GM21529 (cell line): ENCODE measurements at regions not wholly inside any gene's neighbourhood (a gene's known extent, or its start where the extent isn't known, plus 50 kb on each side); places are given as distances from the start of the nearest gene placed in this dataset.
"Not testable (repeated sequence)": the region's sequence is repeated elsewhere in the genome, so short reads cannot be mapped to it uniquely, and the experiment has no call there.

Source experiments
- ATAC-seq: cut with Tn5 transposase; IDR thresholded peaks from one replicate; pipeline ENCODE4 v1.9.1; 2021; ENCODE audit not compliant: unreplicated experiment

DNA sequence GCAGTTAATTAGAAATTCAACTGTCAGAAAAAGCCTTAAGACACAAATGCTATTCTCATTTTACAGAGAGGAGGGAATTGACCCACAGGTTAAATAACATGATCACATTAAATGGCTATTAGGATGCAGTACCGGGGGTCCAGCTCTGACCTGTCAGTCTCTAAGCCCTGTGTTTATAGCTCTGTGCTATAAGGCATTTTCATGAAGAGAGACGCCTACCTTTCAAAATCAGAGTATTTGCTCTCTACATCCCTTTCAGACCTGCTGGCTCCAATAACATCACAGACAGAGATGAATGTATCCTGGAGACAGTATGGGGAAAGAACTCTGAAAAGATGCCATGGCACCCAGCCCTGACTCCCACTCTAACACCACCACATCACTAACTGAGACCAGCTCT lies 189.9 kb upstream of the PRSS58 start:
- ATAC-seq, result no peak

DNA sequence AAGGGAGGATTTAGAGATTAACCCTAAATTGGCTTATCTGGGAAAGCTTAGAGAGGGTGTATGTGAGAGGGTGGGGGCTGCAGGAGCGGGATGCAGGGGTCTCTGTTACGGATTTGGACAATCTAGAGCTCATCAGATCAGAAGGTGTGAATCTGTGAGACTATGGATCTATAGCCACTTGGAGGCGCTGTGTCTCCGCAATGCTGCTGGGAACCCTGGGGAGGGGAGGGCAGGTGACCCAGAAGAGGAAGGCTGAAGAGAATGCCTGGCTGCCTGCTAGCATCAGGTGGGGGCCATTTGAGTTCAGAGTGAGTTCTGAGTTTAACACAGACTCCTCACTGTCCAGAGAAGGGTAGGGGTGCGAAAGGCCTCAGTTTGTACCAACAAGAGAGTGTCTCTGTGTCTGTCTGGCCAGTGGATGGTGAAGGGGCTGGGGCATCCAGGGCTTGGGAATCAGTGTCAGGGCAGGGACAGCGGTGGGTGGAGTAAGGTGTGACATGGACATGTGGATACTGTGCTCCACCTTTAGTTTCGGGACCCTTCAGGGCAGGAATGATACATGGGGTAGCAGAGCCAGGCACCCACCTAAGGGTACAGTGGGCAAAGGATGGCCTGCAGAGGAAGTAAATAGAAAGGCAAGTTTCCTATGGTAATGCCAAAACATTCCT lies 187.3 kb upstream of the PRSS58 start:
- no peak for ATAC-seq

DNA sequence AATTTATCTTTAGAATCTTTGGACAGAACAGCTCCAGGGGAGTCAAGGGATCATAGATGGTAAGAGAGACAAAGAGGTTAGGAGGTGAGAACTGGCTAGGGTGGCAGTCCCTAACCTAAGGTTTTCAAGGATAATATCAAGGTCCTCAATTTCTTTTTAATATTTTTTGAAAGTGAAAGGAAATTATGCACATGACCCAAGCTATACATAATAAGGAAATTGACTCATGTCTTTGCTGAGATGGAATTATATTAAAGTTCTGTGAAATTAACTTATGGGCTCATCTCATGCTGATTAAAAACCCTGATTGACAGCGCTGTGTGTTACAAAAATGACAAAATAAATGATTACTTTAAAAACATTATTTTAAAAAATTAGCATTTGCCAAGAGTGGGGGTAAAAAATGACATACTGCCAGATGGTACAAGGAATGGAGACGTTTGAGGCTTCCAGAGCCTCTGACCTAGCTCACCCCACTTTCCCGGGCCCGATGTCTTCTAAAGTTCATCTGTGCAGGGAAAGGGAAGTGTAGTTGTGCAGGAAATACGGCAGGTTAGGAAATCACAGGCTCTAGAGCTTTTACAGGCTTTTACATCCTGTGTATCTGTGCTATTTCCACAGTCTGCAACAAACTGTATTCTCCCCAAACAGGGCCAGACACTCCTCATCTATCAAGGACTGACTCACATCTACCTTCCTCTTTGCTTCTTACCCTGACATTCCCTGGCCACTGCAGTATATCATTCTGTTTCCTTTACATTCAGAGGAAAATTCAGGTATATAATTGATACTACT lies 185.6 kb upstream of the PRSS58 start:
- no peak for ATAC-seq

DNA sequence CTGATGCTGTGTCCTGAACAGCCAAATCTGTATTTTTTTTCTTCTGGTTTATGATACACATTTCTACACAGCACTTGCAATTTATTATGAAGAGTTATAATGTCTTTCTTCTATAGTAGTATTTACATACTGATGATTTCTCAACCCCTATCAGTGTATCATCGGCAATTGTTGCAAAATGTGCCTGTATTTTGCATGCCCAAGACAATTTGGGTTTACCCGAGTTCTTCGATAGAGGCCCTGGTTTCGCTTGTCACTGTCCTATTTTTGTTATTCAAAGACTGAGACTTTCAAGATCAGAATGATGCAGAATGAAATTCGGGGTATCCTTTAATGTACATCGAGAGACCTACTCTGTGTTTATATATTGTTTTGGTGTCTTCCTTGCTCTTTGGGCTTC lies 184.5 kb upstream of the PRSS58 start:
- ATAC-seq, result no peak

DNA sequence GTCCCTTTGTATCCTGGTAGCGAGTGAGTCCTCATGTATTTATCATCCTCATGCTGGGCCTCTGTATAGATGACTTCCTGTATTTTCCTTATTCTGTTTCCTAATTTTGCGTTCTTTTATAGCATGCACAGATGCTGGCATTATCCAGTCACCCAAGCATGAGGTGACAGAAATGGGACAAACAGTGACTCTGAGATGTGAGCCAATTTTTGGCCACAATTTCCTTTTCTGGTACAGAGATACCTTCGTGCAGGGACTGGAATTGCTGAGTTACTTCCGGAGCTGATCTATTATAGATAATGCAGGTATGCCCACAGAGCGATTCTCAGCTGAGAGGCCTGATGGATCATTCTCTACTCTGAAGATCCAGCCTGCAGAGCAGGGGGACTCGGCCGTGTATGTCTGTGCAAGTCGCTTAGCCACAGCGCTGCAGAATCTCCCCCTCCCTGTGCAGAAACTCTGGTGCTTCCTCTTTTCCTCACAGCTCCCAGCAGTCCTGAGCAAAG lies 183.1 kb upstream of the PRSS58 start:
- no peak for ATAC-seq

DNA sequence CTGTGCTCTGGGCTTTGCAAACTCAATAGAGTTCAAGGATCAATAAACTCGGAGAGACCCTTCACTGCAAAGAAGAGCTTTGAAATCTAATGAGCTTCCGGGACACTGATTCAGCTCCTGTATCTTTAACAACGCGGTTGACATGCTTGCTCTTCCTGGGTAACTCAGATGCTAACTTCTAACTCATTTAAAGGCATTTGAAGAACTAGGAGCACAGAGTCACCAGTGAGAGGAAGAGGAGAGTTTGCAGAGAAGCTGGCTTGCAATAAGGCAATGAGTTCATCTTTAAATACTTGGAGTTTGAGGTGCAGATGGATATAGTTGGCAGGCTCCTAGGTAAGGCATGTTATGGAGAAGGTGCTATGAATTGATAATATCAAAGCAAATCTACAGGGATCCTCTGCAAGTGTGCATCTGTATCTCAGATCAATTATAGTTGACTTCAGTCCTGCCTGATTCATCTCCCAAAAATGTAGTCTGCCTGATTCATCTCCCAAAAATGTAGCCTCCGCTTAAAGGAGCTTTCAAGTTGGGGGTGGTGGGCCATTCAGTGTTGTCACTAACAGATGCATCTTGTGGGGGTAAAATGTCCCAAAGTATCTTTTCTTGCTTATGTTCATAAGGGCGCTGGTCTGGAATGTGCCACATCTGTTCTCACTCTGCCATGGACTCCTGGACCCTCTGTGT lies 182.5 kb upstream of the PRSS58 start:
- no peak for ATAC-seq

DNA sequence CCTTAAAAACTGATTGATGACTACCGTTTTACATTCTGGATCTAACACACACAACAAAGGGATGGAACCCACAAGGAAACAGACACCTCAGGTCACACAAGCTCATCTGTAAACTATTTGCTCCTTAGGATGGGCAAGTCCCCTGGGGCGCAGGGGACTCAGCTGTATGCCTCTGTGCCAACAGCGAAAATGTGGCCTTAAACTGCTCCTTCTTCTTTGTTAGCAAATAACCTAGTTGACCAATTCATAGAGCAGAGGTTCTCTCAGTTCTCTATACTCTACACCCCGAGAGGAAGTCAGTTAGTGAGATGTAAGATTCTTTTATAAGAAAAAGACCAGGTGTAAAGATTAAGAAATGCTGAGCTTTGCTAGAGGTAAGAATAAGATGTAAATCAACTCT lies 181.9 kb upstream of the PRSS58 start:
- ATAC-seq, result peak; percentile 72

DNA sequence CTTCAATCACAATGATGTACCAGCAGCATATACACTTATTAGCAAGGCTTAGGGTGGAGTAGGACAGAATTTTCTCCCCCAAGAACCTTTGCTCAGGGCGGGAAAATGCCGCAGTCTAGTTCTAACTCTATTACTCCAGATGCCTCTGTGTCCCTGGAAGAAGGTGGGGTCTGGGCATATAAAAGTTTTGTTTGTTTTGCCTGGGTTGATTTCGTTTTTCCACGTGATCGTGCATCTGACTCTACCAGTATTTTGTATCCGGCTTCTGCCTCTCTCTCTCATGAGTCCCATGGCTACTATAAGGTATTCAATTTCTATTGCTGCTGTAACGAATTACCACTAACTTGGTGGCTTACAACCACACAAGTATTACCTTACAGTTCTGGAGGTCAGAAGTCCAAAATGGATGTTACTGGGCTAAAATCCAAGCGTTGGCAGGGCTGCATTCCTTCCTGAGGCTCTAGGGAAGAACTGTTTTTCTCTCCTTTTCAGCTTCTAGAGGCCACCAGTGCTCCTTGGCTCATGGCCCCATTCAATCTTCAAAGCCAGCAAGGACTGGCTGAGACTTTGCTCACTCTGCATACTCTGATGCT lies 181.2 kb upstream of the PRSS58 start:
- no peak for ATAC-seq

DNA sequence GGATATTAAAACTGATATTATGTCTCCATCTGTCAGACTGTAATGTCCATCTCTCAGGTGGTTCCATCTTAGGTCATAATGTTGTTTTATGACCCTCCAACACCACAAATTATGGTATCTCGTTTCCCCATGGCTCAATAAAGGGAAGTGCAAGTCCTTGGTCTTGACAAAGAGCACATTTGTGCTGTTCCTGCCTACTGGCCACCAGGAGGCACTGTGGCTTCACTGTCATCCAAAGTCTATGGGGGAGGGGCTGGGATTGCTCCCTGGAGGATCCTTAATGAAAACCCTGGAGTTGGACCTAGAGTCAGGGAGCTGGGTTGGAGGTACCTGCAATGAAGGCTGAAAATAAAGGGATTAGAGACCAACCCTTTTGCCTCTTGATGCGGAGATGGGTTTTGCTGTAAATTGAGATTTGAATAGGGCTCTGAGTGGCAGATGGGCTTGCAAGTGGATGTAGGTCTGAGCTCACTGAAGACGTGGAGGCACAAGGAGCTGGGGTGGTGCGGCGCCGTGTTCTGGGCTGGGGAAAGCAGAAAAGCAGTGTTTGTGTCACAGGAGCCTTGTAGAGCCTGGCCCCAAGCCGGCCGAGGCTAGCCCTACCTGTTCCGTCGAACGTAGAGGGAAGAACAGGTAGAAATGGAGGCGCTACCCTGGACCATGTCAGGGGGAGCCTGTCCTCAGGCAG lies 180.5 kb upstream of the PRSS58 start:
- ATAC-seq, result no peak

DNA sequence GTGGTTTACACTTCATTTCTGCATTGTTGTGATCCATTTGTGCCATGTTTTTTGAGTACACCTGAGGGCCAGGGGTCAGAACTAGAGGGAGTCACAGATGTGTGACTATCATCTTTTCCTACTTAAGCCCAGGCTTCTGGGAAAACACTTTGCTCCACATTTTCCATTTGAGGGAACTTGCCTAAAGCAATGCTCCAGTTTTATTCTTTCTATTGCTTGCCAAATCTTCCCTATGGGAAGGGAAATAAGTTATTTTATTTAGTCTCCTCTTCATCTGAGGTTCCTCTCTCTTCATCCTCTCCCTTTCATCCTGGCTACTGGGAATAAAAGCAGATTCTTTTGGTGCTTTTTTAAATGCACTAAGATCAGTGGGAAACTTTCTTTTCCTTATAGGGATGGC lies 179.9 kb upstream of the PRSS58 start:
- ATAC-seq, result no peak

DNA sequence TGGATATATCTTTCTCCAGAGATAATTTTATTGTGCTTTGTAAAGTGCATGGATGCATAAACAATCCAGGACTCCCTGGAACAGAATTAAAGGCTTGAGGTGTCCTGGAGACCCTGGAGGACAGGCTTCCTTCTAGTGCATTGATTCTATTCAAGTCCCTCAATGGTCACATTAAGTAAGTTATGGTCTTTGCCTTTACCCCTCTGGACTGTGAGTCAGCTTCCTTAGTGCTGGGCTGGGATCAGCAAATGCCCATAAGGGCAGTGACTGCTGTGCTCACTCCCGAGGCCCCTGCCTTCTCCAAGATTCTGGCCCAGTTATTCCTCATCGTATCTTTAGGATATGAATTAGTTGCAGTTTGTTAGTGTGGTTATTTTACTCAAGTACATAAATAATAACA lies 178.7 kb upstream of the PRSS58 start:
- ATAC-seq, result no peak

DNA sequence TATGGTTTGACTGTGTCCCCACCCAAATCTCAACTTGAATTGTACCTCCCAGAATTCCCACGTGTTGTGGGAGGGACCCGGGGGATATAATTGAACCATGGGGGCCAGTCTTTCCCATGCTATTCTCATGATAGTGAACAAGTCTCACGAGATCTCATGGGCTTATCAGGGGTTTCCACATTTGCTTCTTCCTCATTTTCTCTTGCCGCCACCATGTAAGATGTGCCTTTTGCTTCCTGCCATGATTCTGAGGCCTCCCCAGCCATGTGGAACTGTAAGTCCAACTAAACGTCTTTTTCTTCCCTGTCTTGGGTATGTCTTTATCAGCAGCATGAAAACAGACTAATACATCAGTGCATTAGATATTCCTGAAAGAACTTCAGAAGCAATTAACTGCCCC lies 177.7 kb upstream of the PRSS58 start:
- ATAC-seq, result not testable (repeated sequence)

DNA sequence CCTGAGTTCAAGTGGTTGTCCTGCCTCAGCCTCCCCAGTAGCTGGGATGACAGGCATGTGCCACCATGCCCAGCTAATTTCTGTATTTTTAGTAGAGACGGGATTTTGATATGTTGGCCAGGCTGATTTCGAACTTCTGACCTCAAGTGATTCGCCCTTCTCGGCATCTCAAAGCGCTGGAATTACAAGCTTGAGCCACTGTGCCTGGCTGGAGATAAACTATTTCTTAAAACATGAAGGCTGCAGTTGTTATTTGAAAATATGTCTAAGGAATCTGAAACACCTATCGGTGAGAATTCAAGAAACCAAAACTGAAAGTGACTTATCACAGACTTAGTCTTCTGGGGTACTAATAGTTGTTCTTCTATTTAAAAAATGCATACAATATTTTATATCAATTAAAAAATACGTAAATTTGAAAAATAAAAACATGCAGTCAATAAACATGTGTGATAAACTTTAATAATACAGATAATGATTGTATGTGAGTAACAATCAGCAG lies 176.9 kb upstream of the PRSS58 start:
- no peak for ATAC-seq

DNA sequence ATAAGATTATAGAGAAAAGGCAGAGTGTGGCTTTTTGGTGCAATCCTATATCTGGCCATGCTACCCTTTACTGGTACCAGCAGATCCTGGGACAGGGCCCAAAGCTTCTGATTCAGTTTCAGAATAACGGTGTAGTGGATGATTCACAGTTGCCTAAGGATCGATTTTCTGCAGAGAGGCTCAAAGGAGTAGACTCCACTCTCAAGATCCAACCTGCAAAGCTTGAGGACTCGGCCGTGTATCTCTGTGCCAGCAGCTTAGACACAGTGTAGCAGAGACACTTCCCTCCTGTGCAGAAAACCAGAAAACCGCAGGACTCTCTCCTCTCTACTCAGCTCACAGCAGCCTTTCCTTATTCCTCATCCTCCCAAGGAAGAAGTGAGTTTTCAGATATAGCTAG lies 176.3 kb upstream of the PRSS58 start:
- ATAC-seq, result peak; percentile 41

DNA sequence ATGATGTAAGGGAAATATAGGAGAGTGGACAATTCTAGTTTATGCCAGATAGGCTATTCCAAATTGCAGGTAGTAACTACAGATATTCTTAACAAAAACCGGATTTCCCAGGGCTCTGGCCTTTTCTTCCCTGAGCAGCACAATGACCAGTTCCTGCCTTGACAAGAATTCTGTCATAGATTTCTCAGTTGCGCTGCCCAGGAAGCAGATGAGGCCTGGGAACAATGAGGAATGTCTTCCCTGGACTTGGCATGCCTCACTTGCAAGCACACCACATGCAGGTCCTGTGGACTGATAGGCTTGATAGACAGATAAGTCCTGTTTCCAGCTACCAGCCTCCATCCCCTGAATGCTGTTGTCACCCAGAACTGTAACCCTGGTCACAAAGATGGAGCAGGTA lies 174.5 kb upstream of the PRSS58 start:
- ATAC-seq, result no peak

DNA sequence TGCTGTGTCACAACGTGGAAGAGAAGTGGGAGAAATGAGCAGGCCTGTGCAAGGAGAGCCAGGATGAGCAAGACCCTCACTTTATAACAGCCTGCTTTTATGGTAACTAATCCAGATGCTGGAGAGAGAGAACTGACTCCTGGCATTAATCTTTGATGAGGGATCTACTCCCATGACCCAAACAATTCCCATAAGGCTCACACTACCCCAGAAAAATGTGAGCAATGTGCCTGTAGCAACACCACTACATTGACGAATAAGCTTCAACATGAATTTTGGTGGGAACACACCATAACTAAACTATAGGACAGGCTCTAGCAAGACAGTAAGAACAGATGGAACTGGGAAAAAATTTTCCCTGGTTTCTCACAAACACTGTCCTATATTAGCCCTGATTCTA lies 173.6 kb upstream of the PRSS58 start:
- no peak for ATAC-seq

DNA sequence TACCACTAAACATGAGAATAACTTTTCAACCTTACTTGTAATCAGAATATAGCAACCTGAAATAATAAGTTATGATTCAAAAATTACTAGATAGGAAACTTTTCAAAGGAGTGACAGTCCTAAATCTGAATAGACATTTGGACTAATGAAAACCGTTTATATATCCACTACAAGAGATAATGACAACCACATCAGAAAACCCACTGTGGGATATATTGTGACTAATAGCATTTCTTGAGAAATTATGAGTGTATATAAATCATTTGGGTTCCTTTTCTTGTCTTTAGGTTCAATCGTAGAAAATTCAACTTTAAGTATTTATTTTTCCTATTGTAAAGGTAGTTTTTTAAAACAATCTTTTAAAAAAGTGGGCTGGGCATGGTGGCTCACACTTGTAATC lies 170.2 kb upstream of the PRSS58 start:
- no peak for ATAC-seq

DNA sequence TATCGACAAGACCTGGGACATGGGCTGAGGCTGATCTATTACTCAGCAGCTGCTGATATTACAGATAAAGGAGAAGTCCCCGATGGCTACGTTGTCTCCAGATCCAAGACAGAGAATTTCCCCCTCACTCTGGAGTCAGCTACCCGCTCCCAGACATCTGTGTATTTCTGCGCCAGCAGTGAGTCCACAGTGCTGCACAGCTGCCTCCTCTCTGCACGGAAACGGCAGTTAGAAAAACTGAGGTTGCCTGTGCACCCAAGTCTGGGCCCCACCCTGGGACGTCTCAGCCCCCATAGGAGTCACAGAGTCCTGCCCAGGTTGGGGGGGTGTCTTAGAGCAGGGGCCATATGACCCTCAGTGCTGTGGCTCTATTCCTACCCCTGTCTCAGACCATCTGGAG lies 167.4 kb upstream of the PRSS58 start:
- ATAC-seq, result no peak

DNA sequence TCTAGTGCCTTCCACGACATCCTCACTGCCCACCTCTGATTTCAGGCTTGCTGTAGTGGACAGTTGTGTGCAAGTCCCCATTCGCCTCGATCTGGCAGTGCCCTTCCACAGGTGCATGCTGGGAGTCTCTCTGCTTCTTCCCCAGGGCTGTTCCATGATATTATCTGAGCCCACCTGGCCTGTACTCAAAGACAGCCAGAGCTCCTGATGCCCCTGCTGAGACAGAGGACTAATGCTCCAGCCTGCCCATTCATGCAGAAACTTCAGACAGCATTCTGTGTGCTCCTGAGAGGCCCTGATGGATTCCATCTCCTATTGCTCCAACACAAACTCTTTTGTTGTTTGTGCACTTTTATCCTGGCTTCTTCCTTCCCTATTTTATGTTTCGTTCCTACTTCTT lies 164.8 kb upstream of the PRSS58 start:
- ATAC-seq, result no peak

DNA sequence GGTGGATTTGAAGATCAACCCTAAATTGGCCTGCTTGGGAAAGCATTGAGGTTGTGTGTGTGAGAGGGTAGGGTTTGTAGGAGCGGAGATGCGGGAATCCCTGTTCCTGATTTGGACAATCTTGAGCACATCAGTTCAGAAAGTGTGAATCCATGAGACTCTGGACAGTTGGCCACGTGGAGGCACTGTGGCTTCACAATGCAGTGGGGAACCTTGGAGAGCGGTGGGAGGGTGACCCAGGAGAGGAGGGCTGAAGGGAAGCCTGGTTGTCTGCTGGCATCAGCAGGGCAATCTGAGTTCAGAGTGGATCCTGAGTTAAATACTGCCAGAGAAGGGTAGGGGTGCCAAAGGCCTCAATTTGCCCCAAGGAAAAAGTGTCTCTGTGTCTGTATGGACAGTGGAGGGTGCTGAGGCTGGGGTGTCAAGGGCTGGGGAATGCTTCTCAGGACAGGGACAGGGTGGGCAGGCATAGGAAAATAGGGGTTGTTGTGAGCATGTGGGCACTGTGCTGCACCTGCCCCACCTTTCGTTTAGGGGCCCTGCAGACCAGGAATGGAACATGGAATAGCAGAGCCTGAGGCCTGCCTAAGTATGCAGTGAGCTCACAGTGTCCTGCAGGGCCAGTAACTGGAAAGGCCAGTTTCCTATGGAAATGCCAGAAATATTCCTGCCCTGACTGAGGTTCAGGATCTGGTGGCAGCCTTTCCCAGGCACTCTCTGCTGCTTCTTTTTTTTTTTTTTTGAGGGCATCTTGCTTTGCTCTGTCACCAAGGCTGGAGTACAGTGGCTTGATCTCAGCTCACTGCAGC lies 162.9 kb upstream of the PRSS58 start:
- ATAC-seq, result no peak
